ENCODE measurements at regions not wholly inside any gene's neighbourhood (a gene's known extent, or its start where the extent isn't known, plus 50 kb on each side); places are given as distances from the start of the nearest gene placed in this dataset.

GRCh38 chrX:131392666-131393065 is 103.6 kb upstream of the IGSF1 start:
- H3K27ac Mint-ChIP-seq: no peak overlapping the region

DNA sequence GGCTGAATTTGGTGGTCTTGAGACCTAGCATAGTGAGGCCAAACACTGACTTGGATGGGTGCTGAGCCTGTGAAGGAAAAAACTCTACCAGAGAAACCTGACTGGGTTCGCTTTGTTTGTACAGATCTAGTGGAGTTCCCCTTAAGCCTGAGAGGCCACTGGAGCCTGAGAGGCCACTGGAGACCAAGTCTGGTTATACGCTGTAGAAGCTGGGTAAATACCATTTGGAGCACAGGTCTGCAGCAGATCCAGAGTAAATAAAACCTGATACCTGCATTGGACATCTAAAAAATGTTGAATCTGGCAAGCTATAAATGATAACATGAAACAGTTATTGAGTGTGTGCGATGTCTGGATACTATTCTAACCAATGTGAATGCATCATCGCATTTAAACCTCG is 104.3 kb upstream of the IGSF1 start:
- no peak for DNase-seq (ENCODE audit: low spot score, unreplicated experiment)
- H3K27ac Mint-ChIP-seq: no peak overlapping the region
- H3K36me3 Mint-ChIP-seq (ENCODE audit: insufficient read depth): peaks cover 20% of the 10 kb centered on the region
- peaks cover 12% of the 10 kb centered on the region for H3K9me3 Mint-ChIP-seq (ENCODE audit: low read depth)
- H3K27me3 Mint-ChIP-seq: no peaks in the 10 kb centered on the region
- TF ChIP-seq, protein P1, sequence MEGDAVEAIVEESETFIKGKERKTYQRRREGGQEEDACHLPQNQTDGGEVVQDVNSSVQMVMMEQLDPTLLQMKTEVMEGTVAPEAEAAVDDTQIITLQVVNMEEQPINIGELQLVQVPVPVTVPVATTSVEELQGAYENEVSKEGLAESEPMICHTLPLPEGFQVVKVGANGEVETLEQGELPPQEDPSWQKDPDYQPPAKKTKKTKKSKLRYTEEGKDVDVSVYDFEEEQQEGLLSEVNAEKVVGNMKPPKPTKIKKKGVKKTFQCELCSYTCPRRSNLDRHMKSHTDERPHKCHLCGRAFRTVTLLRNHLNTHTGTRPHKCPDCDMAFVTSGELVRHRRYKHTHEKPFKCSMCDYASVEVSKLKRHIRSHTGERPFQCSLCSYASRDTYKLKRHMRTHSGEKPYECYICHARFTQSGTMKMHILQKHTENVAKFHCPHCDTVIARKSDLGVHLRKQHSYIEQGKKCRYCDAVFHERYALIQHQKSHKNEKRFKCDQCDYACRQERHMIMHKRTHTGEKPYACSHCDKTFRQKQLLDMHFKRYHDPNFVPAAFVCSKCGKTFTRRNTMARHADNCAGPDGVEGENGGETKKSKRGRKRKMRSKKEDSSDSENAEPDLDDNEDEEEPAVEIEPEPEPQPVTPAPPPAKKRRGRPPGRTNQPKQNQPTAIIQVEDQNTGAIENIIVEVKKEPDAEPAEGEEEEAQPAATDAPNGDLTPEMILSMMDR (IDR thresholded peaks at IDR 0.05; ENCODE audit: unreplicated experiment): no peak
- H3K4me3 Mint-ChIP-seq (ENCODE audit: low read depth): no peak overlapping the region
- peaks cover 3% of the 10 kb centered on the region for H3K4me1 Mint-ChIP-seq (ENCODE audit: low read depth)

More at GRCh38 chrX:131392666-131393065, 103.6 kb upstream of the IGSF1 start:
- H3K27me3 Mint-ChIP-seq: no peaks in the 10 kb centered on the region
- H3K9me3 Mint-ChIP-seq (ENCODE audit: low read depth): peaks cover 20% of the 10 kb centered on the region
- TF ChIP-seq, protein P1 (IDR thresholded peaks at IDR 0.05; ENCODE audit: unreplicated experiment): no peak
- peaks cover 28% of the 10 kb centered on the region for H3K36me3 Mint-ChIP-seq (ENCODE audit: insufficient read depth)
- H3K4me1 Mint-ChIP-seq (ENCODE audit: low read depth): peaks cover 3% of the 10 kb centered on the region
- H3K4me3 Mint-ChIP-seq (ENCODE audit: low read depth): no peak overlapping the region
- DNase-seq (ENCODE audit: low spot score, unreplicated experiment): no peak

- Mint-ChIP-seq H3K36me3 (ENCODE audit: insufficient read depth) (peaks cover 14% of the 10 kb centered on the region), H3K27me3 (no peaks in the 10 kb centered on the region), H3K4me1 (ENCODE audit: low read depth) (peaks cover 3% of the 10 kb centered on the region), H3K9me3 (ENCODE audit: low read depth) (peaks cover 6% of the 10 kb centered on the region), H3K4me3 (ENCODE audit: low read depth) (no peak overlapping the region), H3K27ac (no peak overlapping the region)
- TF ChIP-seq, protein P1 (IDR thresholded peaks at IDR 0.05; ENCODE audit: unreplicated experiment): no peak
- no peak for DNase-seq (ENCODE audit: low spot score, unreplicated experiment)
Measured at GRCh38 chrX:131394384-131394783, 105.3 kb upstream of the IGSF1 start.

GRCh38 chrX:131397891-131398290 is 108.8 kb upstream of the IGSF1 start:
- no peak overlapping the region for H3K4me3 Mint-ChIP-seq (ENCODE audit: low read depth)
- H3K27ac Mint-ChIP-seq: no peak overlapping the region
- H3K4me1 Mint-ChIP-seq (ENCODE audit: low read depth): peaks cover 14% of the 10 kb centered on the region
- no peaks in the 10 kb centered on the region for H3K27me3 Mint-ChIP-seq
- TF ChIP-seq, protein P1 (IDR thresholded peaks at IDR 0.05; ENCODE audit: unreplicated experiment): no peak
- H3K9me3 Mint-ChIP-seq (ENCODE audit: low read depth): no peaks in the 10 kb centered on the region
- DNase-seq (ENCODE audit: low spot score, unreplicated experiment): no peak
- H3K36me3 Mint-ChIP-seq (ENCODE audit: insufficient read depth): peaks cover 2% of the 10 kb centered on the region

- H3K27ac Mint-ChIP-seq: no peak overlapping the region
- H3K36me3 Mint-ChIP-seq (ENCODE audit: insufficient read depth): peaks cover 2% of the 10 kb centered on the region
- no peaks in the 10 kb centered on the region for H3K27me3 Mint-ChIP-seq
- DNase-seq (ENCODE audit: low spot score, unreplicated experiment): no peak
- TF ChIP-seq, protein P1 (IDR thresholded peaks at IDR 0.05; ENCODE audit: unreplicated experiment): no peak
- peaks cover 11% of the 10 kb centered on the region for H3K4me1 Mint-ChIP-seq (ENCODE audit: low read depth)
- H3K9me3 Mint-ChIP-seq (ENCODE audit: low read depth): no peaks in the 10 kb centered on the region
- H3K4me3 Mint-ChIP-seq (ENCODE audit: low read depth): no peak overlapping the region
Measured at GRCh38 chrX:131399678-131400428, 110.7 kb upstream of the IGSF1 start.
